ENCODE measurements at regions not wholly inside any gene's neighbourhood (a gene's known extent, or its start where the extent isn't known, plus 50 kb on each side); places are given as distances from the start of the nearest gene placed in this dataset.

- TF ChIP-seq CTCF (IDR thresholded peaks at IDR 0.05): no peak
- TF ChIP-seq POLR2A (IDR thresholded peaks at IDR 0.05): no peak
These were observed 106.0 kb upstream of the SFSWAP start for GRCh38 chr12:131604859-131605258.

Data from uterus (tissue), 2 donors.